HK-2 (cell line): ENCODE measurements at regions not wholly inside any gene's neighbourhood (a gene's known extent, or its start where the extent isn't known, plus 50 kb on each side); places are given as distances from the start of the nearest gene placed in this dataset.
"Not testable (repeated sequence)": the region's sequence is repeated elsewhere in the genome, so short reads cannot be mapped to it uniquely, and the experiment has no call there.

ENCODE experiments used
- DNase-seq: peaks from one replicate; pipeline ENCODE4 v3.0.0-alpha.2; 2018; ENCODE audit not compliant: unreplicated experiment

GRCh38 chr3:99586701-99587100, 51.7 kb upstream of the COL8A1 start:
- no peak for DNase-seq

- DNase-seq = no peak
These were observed 58.4 kb upstream of the COL8A1 start for GRCh38 chr3:99579965-99580364.

GRCh38 chr3:99579246-99579645, 59.1 kb upstream of the COL8A1 start:
- peak; percentile 19 for DNase-seq

- DNase-seq = no peak
These were observed 59.9 kb upstream of the COL8A1 start for GRCh38 chr3:99578339-99578970.

- DNase-seq = no peak
These were observed 61.4 kb upstream of the COL8A1 start for GRCh38 chr3:99576904-99577559.

- no peak for DNase-seq
These were observed 62.7 kb upstream of the COL8A1 start for GRCh38 chr3:99575683-99576082.

- DNase-seq = no peak
These were observed 68.3 kb upstream of the COL8A1 start for GRCh38 chr3:99570061-99570460.

GRCh38 chr3:99568663-99569335, 69.6 kb upstream of the COL8A1 start:
- no peak for DNase-seq

GRCh38 chr3:99565331-99565730, 73.1 kb upstream of the COL8A1 start:
- no peak for DNase-seq

GRCh38 chr3:99562990-99563607, 75.3 kb upstream of the COL8A1 start:
- no peak for DNase-seq

- DNase-seq = peak; percentile 20
These were observed 76.3 kb upstream of the COL8A1 start for GRCh38 chr3:99562138-99562537.

- DNase-seq = no peak
These were observed 77.3 kb upstream of the COL8A1 start for GRCh38 chr3:99561056-99561455.

GRCh38 chr3:99559196-99559595, 79.2 kb upstream of the COL8A1 start:
- DNase-seq = no peak

GRCh38 chr3:99555885-99556284, 82.5 kb upstream of the COL8A1 start:
- not testable (repeated sequence) for DNase-seq

GRCh38 chr3:99551520-99551919, 86.9 kb upstream of the COL8A1 start:
- no peak for DNase-seq

- DNase-seq = no peak
These were observed 88.3 kb upstream of the COL8A1 start for GRCh38 chr3:99549957-99550603.

- no peak for DNase-seq
These were observed 89.2 kb upstream of the COL8A1 start for GRCh38 chr3:99549220-99549619.

- no peak for DNase-seq
These were observed 89.7 kb upstream of the COL8A1 start for GRCh38 chr3:99548674-99549073.

- DNase-seq = no peak
These were observed 92.3 kb upstream of the COL8A1 start for GRCh38 chr3:99545941-99546580.

GRCh38 chr3:99544786-99545281, 93.6 kb upstream of the COL8A1 start:
- no peak for DNase-seq

- no peak for DNase-seq
These were observed 94.6 kb upstream of the COL8A1 start for GRCh38 chr3:99543796-99544195.
